ENCODE measurements at regions not wholly inside any gene's neighbourhood (a gene's known extent, or its start where the extent isn't known, plus 50 kb on each side); places are given as distances from the start of the nearest gene placed in this dataset.
A peak's percentile ranks its signal among the peaks of the same experiment; 100 is the strongest.
"Not testable (repeated sequence)": the region's sequence is repeated elsewhere in the genome, so short reads cannot be mapped to it uniquely, and the experiment has no call there.

GRCh38 chr5:92665506-92665905, 915.5 kb downstream of the NR2F1-AS1 start:
- DNase-seq: no peak

GRCh38 chr5:92662741-92663140, 918.3 kb downstream of the NR2F1-AS1 start:
- peak; percentile 24 for DNase-seq

GRCh38 chr5:92659246-92659645, 921.8 kb downstream of the NR2F1-AS1 start:
- DNase-seq: no peak

- DNase-seq: not testable (repeated sequence)
These were observed 926.4 kb downstream of the NR2F1-AS1 start for GRCh38 chr5:92654601-92655000.

GRCh38 chr5:92653730-92654461, 927.1 kb downstream of the NR2F1-AS1 start:
- DNase-seq: no peak

GRCh38 chr5:92652756-92653155, 928.3 kb downstream of the NR2F1-AS1 start:
- no peak for DNase-seq

GRCh38 chr5:92644266-92644886, 936.6 kb downstream of the NR2F1-AS1 start:
- DNase-seq: no peak

- DNase-seq: peak; percentile 91
These were observed 939.7 kb downstream of the NR2F1-AS1 start for GRCh38 chr5:92641031-92641962.

GRCh38 chr5:92640340-92640739, 940.7 kb downstream of the NR2F1-AS1 start:
- no peak for DNase-seq

- DNase-seq: no peak
These were observed 943.1 kb downstream of the NR2F1-AS1 start for GRCh38 chr5:92637960-92638359.

GRCh38 chr5:92637247-92637646, 943.8 kb downstream of the NR2F1-AS1 start:
- no peak for DNase-seq

GRCh38 chr5:92635001-92635461, 946.0 kb downstream of the NR2F1-AS1 start:
- DNase-seq: peak; percentile 85

GRCh38 chr5:92633875-92634487, 947.0 kb downstream of the NR2F1-AS1 start:
- DNase-seq: no peak

GRCh38 chr5:92633176-92633575, 947.8 kb downstream of the NR2F1-AS1 start:
- DNase-seq: no peak

- DNase-seq: not testable (repeated sequence)
These were observed 949.8 kb downstream of the NR2F1-AS1 start for GRCh38 chr5:92631237-92631701.

- no peak for DNase-seq
These were observed 951.4 kb downstream of the NR2F1-AS1 start for GRCh38 chr5:92629574-92629973.

- DNase-seq: no peak
These were observed 952.0 kb downstream of the NR2F1-AS1 start for GRCh38 chr5:92629000-92629399.

GRCh38 chr5:92627186-92627585, 953.8 kb downstream of the NR2F1-AS1 start:
- DNase-seq: no peak

- DNase-seq: no peak
These were observed 964.9 kb downstream of the NR2F1-AS1 start for GRCh38 chr5:92616085-92616484.

GRCh38 chr5:92613546-92613945, 967.5 kb downstream of the NR2F1-AS1 start:
- no peak for DNase-seq

GRCh38 chr5:92610435-92610834, 970.6 kb downstream of the NR2F1-AS1 start:
- DNase-seq: not testable (repeated sequence)

GRCh38 chr5:92605591-92605990, 975.4 kb downstream of the NR2F1-AS1 start:
- no peak for DNase-seq

Data from NCI-H2227 treated with DMSO at 0.1 percent for 48 hours (cell line).